Left ventricle myocardium inferior (tissue), 1 donor: ENCODE measurements at regions not wholly inside any gene's neighbourhood (a gene's known extent, or its start where the extent isn't known, plus 50 kb on each side); places are given as distances from the start of the nearest gene placed in this dataset.

Source experiments
- DNase-seq: peaks from one replicate; pipeline ENCODE4 v3.0.0-alpha.2; 2020
- H3K27ac ChIP-seq: fragments of 200-600 bp; replicated peaks from 2 replicates; pipeline ENCODE4 v1.8.0; 2021
- H3K27me3 ChIP-seq: fragments of 200-600 bp; 2 replicates; pipeline ENCODE4 v1.8.0; 2021; ENCODE audit warnings: low read depth
- H3K36me3 ChIP-seq: fragments of 200-600 bp; 2 replicates; pipeline ENCODE4 v1.8.0; 2021
- H3K4me1 ChIP-seq: fragments of 200-600 bp; 2 replicates; pipeline ENCODE4 v1.8.0; 2021
- H3K4me3 ChIP-seq: fragments of 200-600 bp; 2 replicates; pipeline ENCODE4 v1.8.0; 2021; ENCODE audit warnings: mild to moderate bottlenecking, moderate library complexity
- H3K9me3 ChIP-seq: fragments of 200-600 bp; replicated peaks from 2 replicates; pipeline ENCODE4 v1.8.0; 2021
- intact Hi-C: fragments of 100-400 bp; cut with micrococcal nuclease; formaldehyde crosslinking; loops from one replicate; pipeline ENCODE4 v1.11.0; 2022
- TF ChIP-seq, protein P1 (sequence below): fragments of 200-600 bp; IDR thresholded peaks from 2 replicates; pipeline ENCODE4 v1.8.0; 2021; ENCODE audit warnings: antibody characterized with exemption, mild to moderate bottlenecking, borderline replicate concordance
- donor health status: DM: no; HTN: yes; CAD: no; lungs with severe emphysema.

DNA sequence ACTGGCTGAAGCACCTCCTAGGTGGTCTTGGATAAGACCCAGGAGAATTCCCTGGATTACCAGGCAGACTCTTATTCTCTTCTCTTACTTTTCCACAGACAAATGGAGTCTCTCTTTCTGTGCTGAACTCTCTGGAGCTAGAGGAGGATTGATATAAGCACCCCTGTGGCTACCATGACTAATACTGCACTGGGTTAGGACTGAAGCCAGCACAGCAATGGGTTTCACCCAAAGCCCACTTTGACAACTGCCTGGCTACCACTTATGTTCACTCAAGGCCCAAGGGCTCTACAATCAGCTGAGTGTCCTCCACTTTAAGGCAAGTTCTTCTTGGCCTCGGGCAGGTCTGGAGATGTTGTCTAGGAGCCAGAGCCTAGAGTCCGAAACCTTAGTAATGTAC is 225.5 kb downstream of the DIPK2A start:
- H3K9me3 ChIP-seq, result peaks cover 44% of the 10 kb centered on the region
- TF ChIP-seq, protein P1, sequence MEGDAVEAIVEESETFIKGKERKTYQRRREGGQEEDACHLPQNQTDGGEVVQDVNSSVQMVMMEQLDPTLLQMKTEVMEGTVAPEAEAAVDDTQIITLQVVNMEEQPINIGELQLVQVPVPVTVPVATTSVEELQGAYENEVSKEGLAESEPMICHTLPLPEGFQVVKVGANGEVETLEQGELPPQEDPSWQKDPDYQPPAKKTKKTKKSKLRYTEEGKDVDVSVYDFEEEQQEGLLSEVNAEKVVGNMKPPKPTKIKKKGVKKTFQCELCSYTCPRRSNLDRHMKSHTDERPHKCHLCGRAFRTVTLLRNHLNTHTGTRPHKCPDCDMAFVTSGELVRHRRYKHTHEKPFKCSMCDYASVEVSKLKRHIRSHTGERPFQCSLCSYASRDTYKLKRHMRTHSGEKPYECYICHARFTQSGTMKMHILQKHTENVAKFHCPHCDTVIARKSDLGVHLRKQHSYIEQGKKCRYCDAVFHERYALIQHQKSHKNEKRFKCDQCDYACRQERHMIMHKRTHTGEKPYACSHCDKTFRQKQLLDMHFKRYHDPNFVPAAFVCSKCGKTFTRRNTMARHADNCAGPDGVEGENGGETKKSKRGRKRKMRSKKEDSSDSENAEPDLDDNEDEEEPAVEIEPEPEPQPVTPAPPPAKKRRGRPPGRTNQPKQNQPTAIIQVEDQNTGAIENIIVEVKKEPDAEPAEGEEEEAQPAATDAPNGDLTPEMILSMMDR, result no peak
- intact Hi-C loops, result no loop called here
- H3K27ac ChIP-seq, result no peak overlapping the region
- no peak overlapping the region for H3K4me3 ChIP-seq
- DNase-seq, result no peak
- no peaks in the 10 kb centered on the region for H3K4me1 ChIP-seq
- H3K36me3 ChIP-seq, result no peaks in the 10 kb centered on the region
- no peaks in the 10 kb centered on the region for H3K27me3 ChIP-seq

DNA sequence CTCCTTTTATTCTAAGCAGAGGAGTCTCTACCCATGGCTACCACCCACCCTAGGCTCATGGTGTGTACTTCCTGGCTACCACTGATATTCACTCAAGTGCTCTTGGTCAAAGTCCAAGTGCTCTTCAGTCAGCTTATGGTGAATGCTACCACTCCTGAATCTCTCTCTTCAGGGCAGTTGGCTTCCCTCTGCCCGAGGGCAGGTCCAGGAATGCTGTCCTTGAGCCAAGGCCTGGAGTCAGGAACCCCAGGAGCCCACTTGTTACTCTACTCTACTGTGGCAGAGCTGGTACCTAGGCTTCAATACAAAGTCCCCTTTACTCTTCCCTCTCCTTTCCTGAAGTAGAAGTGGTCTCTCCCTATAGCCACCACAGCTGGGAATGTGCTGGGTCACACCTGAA is 226.0 kb downstream of the DIPK2A start:
- Histone ChIP-seq H3K9me3 (peaks cover 39% of the 10 kb centered on the region), H3K36me3 (no peaks in the 10 kb centered on the region), H3K27ac (no peak overlapping the region), H3K27me3 (no peaks in the 10 kb centered on the region), H3K4me1 (no peaks in the 10 kb centered on the region), H3K4me3 (no peak overlapping the region)
- no peak for DNase-seq
- intact Hi-C loops, result no loop called here
- TF ChIP-seq, protein P1, result no peak

DNA sequence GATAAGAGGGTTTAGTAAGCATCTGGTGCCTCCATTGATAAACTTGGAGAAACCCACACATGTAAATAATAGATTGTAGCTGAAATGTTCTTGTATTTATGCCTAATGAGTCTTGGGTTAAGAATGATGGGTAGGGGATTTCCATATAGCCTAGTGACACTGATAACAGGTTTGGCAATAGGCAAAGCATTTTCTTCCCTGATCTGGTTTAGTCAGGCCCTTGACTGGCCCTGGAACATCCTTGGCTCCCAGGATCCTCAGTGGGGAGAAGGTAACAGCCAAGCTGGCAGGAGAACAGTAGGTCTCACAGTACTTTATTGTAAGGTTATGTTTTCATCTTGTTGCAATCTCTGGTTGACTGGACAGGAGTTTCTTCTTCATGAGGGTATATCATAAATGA is 228.4 kb downstream of the DIPK2A start:
- peaks cover 15% of the 10 kb centered on the region for H3K9me3 ChIP-seq
- intact Hi-C loops, result no loop called here
- no peaks in the 10 kb centered on the region for H3K27me3 ChIP-seq
- DNase-seq, result no peak
- no peaks in the 10 kb centered on the region for H3K4me1 ChIP-seq
- no peak overlapping the region for H3K27ac ChIP-seq
- H3K4me3 ChIP-seq, result no peak overlapping the region
- no peaks in the 10 kb centered on the region for H3K36me3 ChIP-seq
- TF ChIP-seq, protein P1, result no peak

DNA sequence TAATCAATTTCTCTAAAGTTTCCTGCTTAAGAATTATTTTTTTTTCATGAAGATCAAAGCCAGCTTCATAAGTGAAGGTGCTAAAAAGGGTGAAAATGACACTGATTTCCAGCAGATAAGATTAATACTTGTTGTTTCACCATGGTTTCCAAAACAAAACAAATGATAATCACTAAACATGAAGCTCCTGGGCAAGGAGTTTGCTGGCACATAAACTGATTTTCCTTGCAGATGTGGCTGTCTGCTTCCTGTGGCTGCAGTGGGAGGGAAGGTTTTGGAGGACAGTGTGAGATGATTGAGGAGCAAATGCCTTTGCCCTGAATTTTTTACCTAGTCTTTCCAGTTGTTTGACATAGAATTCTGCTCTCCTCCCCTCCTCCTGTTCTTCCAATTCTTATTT is 228.8 kb downstream of the DIPK2A start:
- intact Hi-C loops, result no loop called here
- H3K9me3 ChIP-seq, result peaks cover 10% of the 10 kb centered on the region
- no peak for DNase-seq
- H3K36me3 ChIP-seq, result no peaks in the 10 kb centered on the region
- TF ChIP-seq, protein P1, result no peak
- H3K4me1 ChIP-seq, result no peaks in the 10 kb centered on the region
- H3K4me3 ChIP-seq, result no peak overlapping the region
- no peaks in the 10 kb centered on the region for H3K27me3 ChIP-seq
- no peak overlapping the region for H3K27ac ChIP-seq

DNA sequence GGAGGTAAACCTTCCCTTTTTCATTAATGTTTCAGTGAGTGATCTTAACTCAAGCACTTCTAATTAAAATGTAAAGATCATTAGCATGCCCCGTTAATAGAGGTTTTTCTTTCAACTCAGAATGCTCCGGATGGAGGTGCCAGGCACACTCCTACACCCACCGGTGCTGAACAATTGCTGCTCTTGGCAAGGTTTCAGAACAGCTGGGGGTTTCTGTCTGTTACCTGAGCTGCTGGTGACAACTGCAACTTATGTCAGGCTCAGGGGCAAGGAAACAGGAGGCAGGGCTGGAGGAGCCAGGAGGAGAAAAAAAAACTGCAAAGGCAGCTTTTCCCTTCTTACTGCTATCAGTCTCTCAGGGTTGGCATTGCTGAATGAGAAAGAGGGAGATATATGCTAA is 250.1 kb downstream of the DIPK2A start:
- no peaks in the 10 kb centered on the region for H3K4me1 ChIP-seq

More for the DNA sequence above, 250.1 kb downstream of the DIPK2A start:
- H3K27me3 ChIP-seq, result no peaks in the 10 kb centered on the region
- H3K36me3 ChIP-seq, result no peaks in the 10 kb centered on the region
- H3K9me3 ChIP-seq, result peaks cover 6% of the 10 kb centered on the region
- intact Hi-C loops, result no loop called here
- no peak overlapping the region for H3K4me3 ChIP-seq
- no peak for DNase-seq
- H3K27ac ChIP-seq, result no peak overlapping the region
- TF ChIP-seq, protein P1, result no peak
